ENCODE measurements at regions not wholly inside any gene's neighbourhood (a gene's known extent, or its start where the extent isn't known, plus 50 kb on each side); places are given as distances from the start of the nearest gene placed in this dataset.

- intact Hi-C loops (cut with micrococcal nuclease) (no loop called here), in situ Hi-C loops (cut with MboI; ENCODE audit: low sequenced_read_pairs) (no loop called here), dilution Hi-C loops (cut with HindIII; ENCODE audit: low sequenced_read_pairs, unreplicated experiment) (no loop called here)
- ChIA-PET POLR2A (ENCODE audit: unreplicated experiment) (no interaction called here), CTCF (interaction anchor here (0.5 kb wide), 1 partner anchor 129 kb away, joined by 3 read pairs; no protein-coding TSS in a partner anchor)
- peak; percentile 90 for ATAC-seq (ENCODE audit: low read depth)
- Histone ChIP-seq H2BK120ac (ENCODE audit: low read depth, low read length) (no peak overlapping the region), H3K4ac (ENCODE audit: low read depth, low read length) (no peak overlapping the region), H3K4me2 (ENCODE audit: low read depth, low read length) (peak overlapping the region; percentile 74), H4K91ac (ENCODE audit: insufficient read depth, low read depth, low read length) (no peak overlapping the region), H3K9ac (ENCODE audit: low read depth, low read length) (peak overlapping the region; percentile 3; the same call in 1 of the 2 replicates), H3K4me1 (ENCODE audit: control insufficient read depth, insufficient read depth, low read length) (no peaks in the 10 kb centered on the region), H4K8ac (ENCODE audit: low read depth in 2 of 2, low read length in 2 of 2) (no peak overlapping the region), H3K27me3 (ENCODE audit: control insufficient read depth, insufficient read depth, low read length) (peaks cover 25% of the 10 kb centered on the region), H2BK20ac (ENCODE audit: low read depth, low read length) (no peak overlapping the region), H2AK9ac (replicated peaks; ENCODE audit: low read depth, low read length, poor library complexity) (peak overlapping the region; percentile 65), H3K9me1 (ENCODE audit: insufficient read depth, low read length) (no peaks in the 10 kb centered on the region), H3K9me3 (ENCODE audit: control insufficient read depth, insufficient read depth, low read length) (no peaks in the 10 kb centered on the region), H2BK5ac (ENCODE audit: low read depth, low read length, poor library complexity, severe bottlenecking) (no peak overlapping the region), H4K20me1 (ENCODE audit: insufficient read depth, low read length) (no peaks in the 10 kb centered on the region), H3K36me3 (ENCODE audit: control insufficient read depth, insufficient read depth, low read length) (no peaks in the 10 kb centered on the region), H2BK15ac (ENCODE audit: low read depth, low read length) (no peak overlapping the region), H3K79me1 (ENCODE audit: low read depth in 1 of 2, low read length in 2 of 2) (no peaks in the 10 kb centered on the region), H3K56ac (ENCODE audit: extremely low read depth, insufficient read depth, low read length) (no peak overlapping the region), H2AFZ (replicated peaks; ENCODE audit: low read length, poor library complexity) (peak overlapping the region; percentile 89), H3K27ac (ENCODE audit: insufficient read depth, low read length) (peak overlapping the region; percentile 28; the same call in 1 of the 2 replicates), H3K14ac (replicated peaks; ENCODE audit: low read depth, low read length) (no peak overlapping the region), H4K5ac (ENCODE audit: low read depth, low read length) (no peak overlapping the region), H3K4me3 (ENCODE audit: insufficient read depth, low read depth, low read length) (peak overlapping the region; percentile 63), H3K18ac (ENCODE audit: low read depth, low read length) (no peak overlapping the region), H3K23ac (ENCODE audit: low read depth, low read length) (no peak overlapping the region), H2AK5ac (ENCODE audit: low read depth, low read length) (no peak overlapping the region)
- BruUV-seq (replicated peaks): no TSS peak
- 0% methylated on average over 13 of the region's 92 CpGs; no CpG with 5 or more reads in 1 of the 2 experiments for WGBS, 2 experiments (ENCODE audit: extremely low coverage in 2 of 2, insufficient read length in 1 of 2)
- TF ChIP-seq MAZ (IDR thresholded peaks at IDR 0.05; ENCODE audit: borderline replicate concordance, low read depth, low read length): peak; percentile 21; the same call in 1 of the 2 replicates
- TF ChIP-seq USF2 (IDR thresholded peaks at IDR 0.05; ENCODE audit: low read depth, low read length): no peak
- DNase-seq: peak; percentile 20
These were observed 103.6 kb downstream of the UCHL1 start for GRCh38 chr4:41360214-41360920.

All from IMR-90 (cell line).